Psoas muscle (tissue), 7 donors: ENCODE measurements at regions not wholly inside any gene's neighbourhood (a gene's known extent, or its start where the extent isn't known, plus 50 kb on each side); places are given as distances from the start of the nearest gene placed in this dataset.

Experiments
- ATAC-seq, 4 donors: fragments of 200-7000 bp; cut with Tn5 transposase; one replicate each; pipeline ENCODE4 v1.9.1; 2020; ENCODE audit warnings: moderate library complexity in 3 of 4, mild to moderate bottlenecking in 2 of 4
- DNase-seq, 2 donors: peaks; one replicate each; pipeline ENCODE4 v3.0.0-alpha.2; 2020
- H3K27ac ChIP-seq: fragments of 200-600 bp; one replicate; pipeline ENCODE4 v1.8.0; 2022
- H3K27me3 ChIP-seq, 3 donors: fragments of 200-600 bp in 1 of 3; one replicate each; pipeline versions ENCODE4 v1.6.1 to v1.8.0; 2013 to 2022; ENCODE audit warnings: low read length in 2 of 3, mild to moderate bottlenecking in 2 of 3, moderate library complexity in 1 of 3; ENCODE audit not compliant: insufficient read depth in 3 of 3
- H3K36me3 ChIP-seq, 2 donors: fragments of 200-600 bp in 1 of 2; one replicate each; pipeline versions ENCODE4 v1.6.1 to v1.8.0; 2013 to 2022; ENCODE audit warnings: low read depth in 1 of 2, mild to moderate bottlenecking in 1 of 2, moderate library complexity in 1 of 2; ENCODE audit not compliant: insufficient read depth in 1 of 2
- H3K4me1 ChIP-seq: fragments of 200-600 bp; one replicate; pipeline ENCODE4 v1.8.0; 2022
- H3K4me3 ChIP-seq: fragments of 200-600 bp; one replicate; pipeline ENCODE4 v1.8.0; 2022; ENCODE audit warnings: mild to moderate bottlenecking
- H3K9me3 ChIP-seq: fragments of 200-600 bp; one replicate; pipeline ENCODE4 v1.8.0; 2022
- CTCF ChIP-seq: fragments of 200-600 bp; IDR thresholded peaks from one replicate; pipeline ENCODE4 v1.8.0; 2022; ENCODE audit warnings: antibody characterized with exemption
- WGBS, 3 donors: extraction: QIAGEN DNeasy Blood & Tissue Kit; methylation state at CpG; one replicate each; pipeline versions ENCODE4 v1.1.6 to v1.1.7; 2013; 5-methylcytosine and 5-hydroxymethylcytosine counted together
- intact Hi-C, 2 donors: fragments of 100-400 bp; cut with DNase I; formaldehyde crosslinking; loops; one replicate each; pipeline versions ENCODE4 v1.11.0 to v1.14.2; 2022
- donor health status: healthy with polysubstance abuse.
- donor health status: DM: no; HTN: no; CAD: no; lungs with moderate emphysema.
- donor health status: Bipolar disorder and iron deficiency.
- donor health status: healthy.
- donor health status: DM: yes; HTN: yes; CAD: no.
- donor health status: DM: no; HTN: no; CAD: no.
- donor health status: DM: yes; HTN: yes; CAD: no.

DNA sequence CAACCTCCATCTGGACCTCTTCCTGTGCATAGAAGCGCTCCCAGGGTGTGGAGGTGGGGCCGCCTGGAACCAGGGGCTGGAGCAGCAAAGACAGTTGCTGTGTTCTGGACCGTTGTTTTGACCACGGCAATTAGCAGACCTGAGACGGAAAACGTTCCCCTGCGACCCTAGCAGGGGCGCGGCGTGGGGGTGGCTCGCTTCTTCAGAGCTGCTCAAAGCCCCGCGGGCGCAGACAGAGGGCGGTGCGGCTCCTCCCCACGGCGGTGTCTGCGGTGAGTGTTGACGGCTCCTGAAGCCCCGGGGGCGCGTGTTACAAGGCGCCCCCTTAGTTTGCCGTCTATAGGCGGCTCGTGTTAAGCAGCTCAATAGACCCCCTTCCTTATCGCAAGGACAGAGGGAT, 79.2 kb downstream of the TRIML1 start:
- no peak for TF ChIP-seq CTCF
- 51 to 73% (median 72%) methylated on average over 28 of the region's 28 CpGs for WGBS, 3 donors
- DNase-seq = no peak
- H3K27me3 ChIP-seq = no peaks in the 10 kb centered on the region
- intact Hi-C loops = no loop called here
- H3K4me3 ChIP-seq = no peak overlapping the region
- H3K9me3 ChIP-seq = no peaks in the 10 kb centered on the region
- H3K36me3 ChIP-seq = no peaks in the 10 kb centered on the region
- H3K27ac ChIP-seq = no peak overlapping the region
- no peaks in the 10 kb centered on the region for H3K4me1 ChIP-seq
- ATAC-seq = no peak

GRCh38 chr4:188220006-188220405, 80.8 kb downstream of the TRIML1 start:
- Histone ChIP-seq H3K4me1 (no peaks in the 10 kb centered on the region), H3K4me3 (no peak overlapping the region), H3K36me3 (no peaks in the 10 kb centered on the region), H3K9me3 (no peaks in the 10 kb centered on the region), H3K27me3 (no peaks in the 10 kb centered on the region), H3K27ac (no peak overlapping the region)
- intact Hi-C loops = no loop called here
- 60 to 69% (median 63%) methylated on average over 4 of the region's 4 CpGs for WGBS, 3 donors
- DNase-seq = no peak
- no peak for TF ChIP-seq CTCF
- ATAC-seq = no peak

DNA sequence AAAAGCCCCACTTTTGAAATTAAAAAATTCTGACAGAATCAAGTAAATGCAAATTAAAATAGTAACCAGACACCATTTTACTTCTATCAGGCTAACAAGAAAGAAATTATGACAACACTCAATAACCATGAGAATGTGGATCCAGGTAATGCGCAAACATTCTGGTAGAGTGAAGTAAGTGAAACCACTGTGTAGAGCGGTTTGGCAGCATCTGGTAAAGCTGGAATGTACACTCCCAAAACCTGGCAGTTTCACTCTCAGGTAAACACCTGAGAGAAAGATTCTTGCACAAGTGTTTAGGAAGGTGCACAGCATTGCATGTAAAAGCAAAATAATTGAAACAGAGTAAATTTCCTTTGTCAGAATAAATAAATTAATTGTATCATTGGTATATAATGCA, 81.8 kb downstream of the TRIML1 start:
- no peak for ATAC-seq
- no peaks in the 10 kb centered on the region for H3K27me3 ChIP-seq
- H3K36me3 ChIP-seq = no peaks in the 10 kb centered on the region
- no peak for TF ChIP-seq CTCF
- 96 to 97% (median 97%) methylated on average over 2 of the region's 2 CpGs for WGBS, 3 donors
- DNase-seq = no peak
- H3K4me1 ChIP-seq = no peaks in the 10 kb centered on the region
- H3K27ac ChIP-seq = no peak overlapping the region
- H3K9me3 ChIP-seq = no peaks in the 10 kb centered on the region
- intact Hi-C loops = no loop called here
- no peak overlapping the region for H3K4me3 ChIP-seq

- WGBS, 3 donors = 81 to 93% (median 85%) methylated on average over 1 of the region's 1 CpG
- DNase-seq = no peak
- Histone ChIP-seq H3K9me3 (no peaks in the 10 kb centered on the region), H3K36me3 (no peaks in the 10 kb centered on the region), H3K27ac (no peak overlapping the region), H3K4me3 (no peak overlapping the region), H3K4me1 (no peaks in the 10 kb centered on the region), H3K27me3 (no peaks in the 10 kb centered on the region)
- intact Hi-C loops = no loop called here
- TF ChIP-seq CTCF = no peak
- ATAC-seq = no peak
These were observed 89.0 kb downstream of the TRIML1 start for GRCh38 chr4:188228279-188228678.

GRCh38 chr4:188232428-188232827, 93.2 kb downstream of the TRIML1 start:
- Histone ChIP-seq H3K4me1 (no peaks in the 10 kb centered on the region), H3K27me3 (no peaks in the 10 kb centered on the region), H3K27ac (no peak overlapping the region), H3K4me3 (no peak overlapping the region), H3K36me3 (no peaks in the 10 kb centered on the region), H3K9me3 (no peaks in the 10 kb centered on the region)
- intact Hi-C loops = no loop called here
- no peak for DNase-seq
- ATAC-seq = no peak
- WGBS, 3 donors = 88 to 90% (median 89%) methylated on average over 6 of the region's 6 CpGs
- TF ChIP-seq CTCF = no peak
